OCI-LY1 (cell line): ENCODE measurements at regions not wholly inside any gene's neighbourhood (a gene's known extent, or its start where the extent isn't known, plus 50 kb on each side); places are given as distances from the start of the nearest gene placed in this dataset.

Experiments
- H2AFZ ChIP-seq: fragments of 200-600 bp; sonication (generic), shearing (Covaris generic); 2 replicates; pipeline ENCODE4 v1.6.0; 2014; ENCODE audit warnings: antibody characterized with exemption, mild to moderate bottlenecking, low read length
- H3F3A ChIP-seq: fragments of 200-600 bp; sonication (generic), shearing (Covaris generic); 2 replicates; pipeline ENCODE4 v1.6.0; 2014; ENCODE audit warnings: mild to moderate bottlenecking, antibody characterized with exemption, low read length, moderate library complexity; ENCODE audit not compliant: insufficient read depth
- H3K27ac ChIP-seq: fragments of 200-600 bp; sonication (generic); 2 replicates; pipeline ENCODE4 v1.5.1; 2014; ENCODE audit warnings: low read length, mixed run types, mild to moderate bottlenecking, low read depth; ENCODE audit not compliant: poor library complexity, severe bottlenecking
- H3K27me3 ChIP-seq: fragments of 200-600 bp; sonication (generic); 2 replicates; pipeline ENCODE4 v1.6.0; 2014; ENCODE audit warnings: antibody characterized with exemption, mild to moderate bottlenecking, low read length, moderate library complexity; ENCODE audit not compliant: insufficient read depth
- H3K36me3 ChIP-seq: fragments of 200-600 bp; sonication (generic); 2 replicates; pipeline ENCODE4 v1.6.1; 2014; ENCODE audit warnings: mild to moderate bottlenecking, antibody characterized with exemption, low read length, moderate library complexity, mixed read lengths; ENCODE audit not compliant: insufficient read depth
- H3K4me1 ChIP-seq: fragments of 200-600 bp; sonication (generic); 2 replicates; pipeline ENCODE4 v1.5.1; 2014; ENCODE audit warnings: mild to moderate bottlenecking, low read length, moderate library complexity; ENCODE audit not compliant: insufficient read depth, severe bottlenecking
- H3K4me2 ChIP-seq: fragments of 200-600 bp; sonication (generic), shearing (Covaris generic); 2 replicates; pipeline ENCODE4 v1.6.1; 2014; ENCODE audit warnings: low read length
- H3K4me3 ChIP-seq: fragments of 200-600 bp; sonication (generic); 2 replicates; pipeline ENCODE4 v1.5.1; 2014; ENCODE audit warnings: low read length, low read depth, mild to moderate bottlenecking, mixed read lengths; ENCODE audit not compliant: poor library complexity, severe bottlenecking
- H3K79me2 ChIP-seq: fragments of 200-600 bp; shearing (Covaris generic); 2 replicates; pipeline ENCODE4 v1.6.1; 2016; ENCODE audit warnings: mixed run types, low read length, mixed read lengths; ENCODE audit not compliant: insufficient read depth
- H3K9ac ChIP-seq: fragments of 200-600 bp; sonication (generic), shearing (Covaris generic); 2 replicates; pipeline ENCODE4 v1.6.1; 2014; ENCODE audit warnings: mild to moderate bottlenecking, low read length, mixed read lengths
- H3K9me2 ChIP-seq: fragments of 200-600 bp; sonication (generic), shearing (Covaris generic); 2 replicates; pipeline ENCODE4 v1.6.1; 2014; ENCODE audit warnings: low read depth, mild to moderate bottlenecking, low read length, mixed read lengths
- H3K9me3 ChIP-seq: fragments of 200-600 bp; shearing (Covaris generic); 2 replicates; pipeline ENCODE4 v1.6.1; 2014; ENCODE audit warnings: low read length, mixed read lengths
- H4K20me1 ChIP-seq: fragments of 200-600 bp; sonication (generic), shearing (Covaris generic); 2 replicates; pipeline ENCODE4 v1.6.0; 2016; ENCODE audit warnings: mild to moderate bottlenecking, low read length; ENCODE audit not compliant: insufficient read depth
- CTCF ChIP-seq: fragments of 200-600 bp; sonication (generic), shearing (Covaris generic); IDR thresholded peaks from 2 replicates; pipeline ENCODE4 v1.5.1; 2017; ENCODE audit warnings: mild to moderate bottlenecking, antibody characterized with exemption, low read length, moderate library complexity, mixed read lengths
- EZH2 ChIP-seq: fragments of 200-600 bp; sonication (generic), shearing (Covaris generic); IDR thresholded peaks from 2 replicates; pipeline ENCODE4 v1.8.0; 2017; ENCODE audit warnings: borderline replicate concordance, mixed run types, mild to moderate bottlenecking, antibody characterized with exemption, low read length, moderate library complexity, mixed read lengths

DNA sequence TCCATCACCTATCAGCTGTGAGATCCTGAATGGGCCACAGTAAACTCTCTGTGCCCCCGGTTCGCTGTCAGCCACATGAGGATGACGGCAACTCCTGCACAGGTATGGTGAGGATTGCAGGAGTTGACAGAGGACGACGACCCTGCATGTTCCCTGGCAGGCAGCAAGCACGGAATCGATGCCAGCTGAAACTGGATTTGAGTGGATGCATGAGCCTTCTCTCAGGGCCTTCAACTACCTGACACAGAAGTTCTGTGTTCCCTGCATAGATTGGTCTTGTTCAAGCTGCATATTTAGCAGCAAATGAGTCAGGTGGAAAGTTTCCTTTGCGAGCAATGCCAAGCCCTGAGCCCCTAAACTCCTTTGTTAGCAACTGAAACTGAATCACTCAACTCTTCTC lies 69.6 kb upstream of the PTCH1 start:
- Histone ChIP-seq H3K4me3 (no peak overlapping the region), H3K36me3 (no peaks in the 10 kb centered on the region), H3K27ac (no peak overlapping the region), H3K79me2 (no peaks in the 10 kb centered on the region), H3F3A (no peaks in the 10 kb centered on the region), H3K9me2 (no peaks in the 10 kb centered on the region), H3K9me3 (no peaks in the 10 kb centered on the region), H3K27me3 (0 out of 2 replicates have a peak, but pooled peaks cover 5% of the 10 kb centered on the region), H3K4me1 (no peaks in the 10 kb centered on the region), H4K20me1 (no peaks in the 10 kb centered on the region), H3K9ac (no peak overlapping the region), H3K4me2 (no peak overlapping the region), H2AFZ (no peak overlapping the region)
- TF ChIP-seq CTCF = no peak
- no peak for TF ChIP-seq EZH2

- H3K79me2 ChIP-seq = no peaks in the 10 kb centered on the region
- H3K9ac ChIP-seq = no peak overlapping the region
- H2AFZ ChIP-seq = no peak overlapping the region
- H3F3A ChIP-seq = no peaks in the 10 kb centered on the region
- 0 out of 2 replicates have a peak, but pooled peaks cover 8% of the 10 kb centered on the region for H3K27me3 ChIP-seq
- no peaks in the 10 kb centered on the region for H3K9me3 ChIP-seq
- no peaks in the 10 kb centered on the region for H4K20me1 ChIP-seq
- H3K9me2 ChIP-seq = no peaks in the 10 kb centered on the region
- H3K36me3 ChIP-seq = no peaks in the 10 kb centered on the region
- no peak overlapping the region for H3K4me2 ChIP-seq
- H3K27ac ChIP-seq = no peak overlapping the region
- TF ChIP-seq EZH2 (no peak), CTCF (no peak)
- no peak overlapping the region for H3K4me3 ChIP-seq
- H3K4me1 ChIP-seq = no peaks in the 10 kb centered on the region
Observed at GRCh38 chr9:95585824-95586223, 69.1 kb upstream of the PTCH1 start.

GRCh38 chr9:95584176-95584575 lies 67.4 kb upstream of the PTCH1 start:
- no peak overlapping the region for H3K4me3 ChIP-seq
- H3K27me3 ChIP-seq = 0 out of 2 replicates have a peak, but pooled peaks cover 8% of the 10 kb centered on the region
- no peak overlapping the region for H3K9ac ChIP-seq
- H3K27ac ChIP-seq = no peak overlapping the region
- TF ChIP-seq EZH2 (no peak), CTCF (no peak)
- H2AFZ ChIP-seq = no peak overlapping the region
- H3K79me2 ChIP-seq = no peaks in the 10 kb centered on the region
- no peak overlapping the region for H3K4me2 ChIP-seq
- no peaks in the 10 kb centered on the region for H3K4me1 ChIP-seq
- H3K9me3 ChIP-seq = no peaks in the 10 kb centered on the region
- H4K20me1 ChIP-seq = no peaks in the 10 kb centered on the region
- H3K36me3 ChIP-seq = no peaks in the 10 kb centered on the region
- H3K9me2 ChIP-seq = no peaks in the 10 kb centered on the region
- H3F3A ChIP-seq = no peaks in the 10 kb centered on the region
